ENCODE measurements at regions not wholly inside any gene's neighbourhood (a gene's known extent, or its start where the extent isn't known, plus 50 kb on each side); places are given as distances from the start of the nearest gene placed in this dataset.
"Not testable (repeated sequence)": the region's sequence is repeated elsewhere in the genome, so short reads cannot be mapped to it uniquely, and the experiment has no call there.

- TF ChIP-seq SUZ12 (IDR thresholded peaks at IDR 0.05; ENCODE audit: extremely low read depth, insufficient read depth, insufficient read length); YY1 (IDR thresholded peaks at IDR 0.05; ENCODE audit: insufficient read depth, insufficient read length); ZNF274 (IDR thresholded peaks at IDR 0.05; ENCODE audit: low read depth, low read length): not testable (repeated sequence)
These were observed 151.6 kb upstream of the CHL1 start for GRCh38 chr3:44941-45340.

Measured in NT2/D1 (cell line).